Activated B cell treated with CpG ODN at 0.5 μM for 24 hours (primary cell): ENCODE measurements at regions not wholly inside any gene's neighbourhood (a gene's known extent, or its start where the extent isn't known, plus 50 kb on each side); places are given as distances from the start of the nearest gene placed in this dataset.

Experiments used
- ATAC-seq: fragments of 200-7000 bp; cut with Tn5 transposase; one replicate; pipeline ENCODE4 v1.10.0; 2021; ENCODE audit warnings: low read depth, mild to moderate bottlenecking, moderate library complexity
- CTCF ChIA-PET: fragments of 350-600 bp; sonication (Branson Sonifier 250); formaldehyde crosslinking; loops from one replicate; lab custom pipeline; 2021; ENCODE audit warnings: antibody characterized with exemption; lab: Charles Lee
- POLR2A ChIA-PET: fragments of 350-600 bp; sonication (Branson Sonifier 250); formaldehyde crosslinking; loops from one replicate; lab custom pipeline; 2021; ENCODE audit warnings: antibody characterized with exemption; lab: Charles Lee
- DNase-seq: peaks from one replicate; pipeline ENCODE4 v3.0.0; 2022
- H3K27ac Mint-ChIP-seq: one replicate; pipeline ENCODE4 v1.8.0; 2020; ENCODE audit warnings: mixed read lengths
- H3K27me3 Mint-ChIP-seq: one replicate; pipeline ENCODE4 v1.8.0; 2021; ENCODE audit warnings: mixed read lengths
- H3K36me3 Mint-ChIP-seq: one replicate; pipeline ENCODE4 v1.8.0; 2021; ENCODE audit warnings: low read depth, mixed read lengths
- H3K4me1 Mint-ChIP-seq: one replicate; pipeline ENCODE4 v1.8.0; 2021; ENCODE audit warnings: mixed read lengths
- H3K4me3 Mint-ChIP-seq: one replicate; pipeline ENCODE4 v1.8.0; 2020; ENCODE audit warnings: mild to moderate bottlenecking, mixed read lengths
- H3K9me3 Mint-ChIP-seq: one replicate; pipeline ENCODE4 v1.8.0; 2020; ENCODE audit warnings: mixed read lengths
- CTCF ChIP-seq: fragments of 200-600 bp; IDR thresholded peaks from one replicate; pipeline ENCODE4 v1.8.0; 2022; ENCODE audit warnings: antibody characterized with exemption, mild to moderate bottlenecking
- intact Hi-C: fragments of 100-400 bp; cut with micrococcal nuclease; formaldehyde crosslinking; loops from one replicate; pipeline ENCODE4 v1.15.1; 2024

- intact Hi-C loops: no loop called here
- Mint-ChIP-seq H3K9me3 (no peaks in the 10 kb centered on the region), H3K27ac (no peak overlapping the region), H3K4me1 (no peaks in the 10 kb centered on the region), H3K4me3 (no peak overlapping the region), H3K27me3 (peaks cover 6% of the 10 kb centered on the region), H3K36me3 (no peaks in the 10 kb centered on the region)
- no peak for TF ChIP-seq CTCF
- no peak for ATAC-seq
- POLR2A ChIA-PET: no interaction called here
- CTCF ChIA-PET: no interaction called here
- no peak for DNase-seq
These were observed 691.2 kb downstream of the QKI start for GRCh38 chr6:164105705-164106104.

GRCh38 chr6:164104432-164104831, 689.9 kb downstream of the QKI start:
- ATAC-seq (no peak), DNase-seq (no peak)
- H3K4me1 Mint-ChIP-seq: no peaks in the 10 kb centered on the region
- no peak overlapping the region for H3K27ac Mint-ChIP-seq
- H3K27me3 Mint-ChIP-seq: peaks cover 6% of the 10 kb centered on the region
- no peaks in the 10 kb centered on the region for H3K36me3 Mint-ChIP-seq
- no peak for TF ChIP-seq CTCF
- H3K9me3 Mint-ChIP-seq: no peaks in the 10 kb centered on the region
- intact Hi-C loops: no loop called here
- CTCF ChIA-PET: no interaction called here
- POLR2A ChIA-PET: no interaction called here
- no peak overlapping the region for H3K4me3 Mint-ChIP-seq

- no peak overlapping the region for H3K27ac Mint-ChIP-seq
- TF ChIP-seq CTCF: no peak
- ChIA-PET CTCF (no interaction called here), POLR2A (no interaction called here)
- intact Hi-C loops: no loop called here
- no peaks in the 10 kb centered on the region for H3K4me1 Mint-ChIP-seq
- no peak for DNase-seq
- H3K9me3 Mint-ChIP-seq: no peaks in the 10 kb centered on the region
- peaks cover 2% of the 10 kb centered on the region for H3K27me3 Mint-ChIP-seq
- no peak overlapping the region for H3K4me3 Mint-ChIP-seq
- ATAC-seq: no peak
- no peaks in the 10 kb centered on the region for H3K36me3 Mint-ChIP-seq
These were observed 688.2 kb downstream of the QKI start for GRCh38 chr6:164102693-164103092.

GRCh38 chr6:164101859-164102258, 687.3 kb downstream of the QKI start:
- Mint-ChIP-seq H3K4me1 (no peaks in the 10 kb centered on the region), H3K27ac (no peak overlapping the region), H3K4me3 (no peak overlapping the region), H3K9me3 (no peaks in the 10 kb centered on the region), H3K27me3 (peaks cover 2% of the 10 kb centered on the region), H3K36me3 (no peaks in the 10 kb centered on the region)
- ChIA-PET POLR2A (no interaction called here), CTCF (no interaction called here)
- ATAC-seq (no peak), DNase-seq (no peak)
- TF ChIP-seq CTCF: no peak
- intact Hi-C loops: no loop called here

GRCh38 chr6:164099269-164099865, 684.8 kb downstream of the QKI start:
- peaks cover 2% of the 10 kb centered on the region for H3K27me3 Mint-ChIP-seq
- ChIA-PET CTCF (no interaction called here), POLR2A (no interaction called here)
- no peaks in the 10 kb centered on the region for H3K9me3 Mint-ChIP-seq
- intact Hi-C loops: no loop called here
- H3K4me3 Mint-ChIP-seq: no peak overlapping the region
- DNase-seq (no peak), ATAC-seq (no peak)
- TF ChIP-seq CTCF: no peak
- no peak overlapping the region for H3K27ac Mint-ChIP-seq
- no peaks in the 10 kb centered on the region for H3K36me3 Mint-ChIP-seq
- H3K4me1 Mint-ChIP-seq: no peaks in the 10 kb centered on the region
